ENCODE measurements at regions not wholly inside any gene's neighbourhood (a gene's known extent, or its start where the extent isn't known, plus 50 kb on each side); places are given as distances from the start of the nearest gene placed in this dataset.

DNA sequence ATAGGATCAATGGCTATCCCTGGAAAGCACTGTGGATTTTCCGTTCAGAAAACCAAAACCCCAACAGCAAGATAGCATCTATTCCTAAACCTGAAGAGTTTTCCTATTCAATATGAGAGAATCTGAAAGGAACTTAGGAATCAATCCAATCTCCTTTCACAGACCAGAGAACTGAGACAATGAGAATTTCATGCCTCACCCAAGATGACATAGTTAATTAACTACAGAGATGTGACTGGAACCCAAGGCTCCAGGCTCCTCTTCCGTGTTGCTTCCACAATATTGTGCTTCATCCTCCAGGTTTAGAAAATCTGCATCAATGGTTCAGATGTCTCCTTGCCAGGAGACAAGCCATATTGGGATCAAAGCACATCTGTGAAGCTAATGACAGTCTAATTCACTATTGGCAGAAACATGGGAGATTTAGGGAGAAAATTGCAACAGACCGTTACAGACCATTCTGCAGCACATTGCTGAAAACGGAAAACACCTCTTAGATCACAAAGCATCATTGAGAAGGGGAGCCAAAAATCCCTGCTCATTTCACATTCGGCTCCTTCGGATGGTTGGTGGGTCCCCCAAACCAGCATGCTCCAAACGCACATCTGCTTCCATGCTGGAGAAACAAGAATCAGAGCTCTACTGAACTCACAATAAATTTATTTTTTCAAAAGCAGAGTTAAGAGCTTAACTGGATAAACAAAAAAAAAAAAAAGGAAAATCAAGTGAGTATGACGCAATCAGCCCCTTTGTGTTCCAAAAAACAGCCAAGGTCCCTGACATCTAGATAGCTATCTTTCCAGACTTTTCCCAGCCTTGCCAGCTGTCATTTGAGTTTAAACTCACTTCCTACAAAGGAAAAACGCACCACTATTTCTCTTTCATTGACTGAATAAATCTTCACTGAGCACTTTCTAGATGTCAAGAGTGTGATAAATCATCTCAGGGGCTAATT, 290.3 kb downstream of the C1D start:
- ATAC-seq: peak in 1 of 2 donors; percentile 26
- TF ChIP-seq, protein P1, sequence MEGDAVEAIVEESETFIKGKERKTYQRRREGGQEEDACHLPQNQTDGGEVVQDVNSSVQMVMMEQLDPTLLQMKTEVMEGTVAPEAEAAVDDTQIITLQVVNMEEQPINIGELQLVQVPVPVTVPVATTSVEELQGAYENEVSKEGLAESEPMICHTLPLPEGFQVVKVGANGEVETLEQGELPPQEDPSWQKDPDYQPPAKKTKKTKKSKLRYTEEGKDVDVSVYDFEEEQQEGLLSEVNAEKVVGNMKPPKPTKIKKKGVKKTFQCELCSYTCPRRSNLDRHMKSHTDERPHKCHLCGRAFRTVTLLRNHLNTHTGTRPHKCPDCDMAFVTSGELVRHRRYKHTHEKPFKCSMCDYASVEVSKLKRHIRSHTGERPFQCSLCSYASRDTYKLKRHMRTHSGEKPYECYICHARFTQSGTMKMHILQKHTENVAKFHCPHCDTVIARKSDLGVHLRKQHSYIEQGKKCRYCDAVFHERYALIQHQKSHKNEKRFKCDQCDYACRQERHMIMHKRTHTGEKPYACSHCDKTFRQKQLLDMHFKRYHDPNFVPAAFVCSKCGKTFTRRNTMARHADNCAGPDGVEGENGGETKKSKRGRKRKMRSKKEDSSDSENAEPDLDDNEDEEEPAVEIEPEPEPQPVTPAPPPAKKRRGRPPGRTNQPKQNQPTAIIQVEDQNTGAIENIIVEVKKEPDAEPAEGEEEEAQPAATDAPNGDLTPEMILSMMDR (IDR thresholded peaks at IDR 0.05 in 4 of 5, conservative IDR thresholded peaks at IDR 0.05 in 1 of 5): no peak
- no peak for TF ChIP-seq POLR2A (IDR thresholded peaks at IDR 0.05)
- no peaks in the 10 kb centered on the region for H3K27me3 ChIP-seq
- H3K4me1 ChIP-seq: no peaks in the 10 kb centered on the region
- H3K4me3 ChIP-seq: no peak overlapping the region
- intact Hi-C loops (cut with DNase I; ENCODE audit: low total_unique reads) (no loop called here), in situ Hi-C loops (cut with MboI; ENCODE audit: low sequenced_read_pairs in 4 of 4) (no loop called here)
- H3K9me3 ChIP-seq: no peaks in the 10 kb centered on the region
- H3K36me3 ChIP-seq: no peaks in the 10 kb centered on the region
- DNase-seq: no peak
- H3K27ac ChIP-seq: no peak overlapping the region

DNA sequence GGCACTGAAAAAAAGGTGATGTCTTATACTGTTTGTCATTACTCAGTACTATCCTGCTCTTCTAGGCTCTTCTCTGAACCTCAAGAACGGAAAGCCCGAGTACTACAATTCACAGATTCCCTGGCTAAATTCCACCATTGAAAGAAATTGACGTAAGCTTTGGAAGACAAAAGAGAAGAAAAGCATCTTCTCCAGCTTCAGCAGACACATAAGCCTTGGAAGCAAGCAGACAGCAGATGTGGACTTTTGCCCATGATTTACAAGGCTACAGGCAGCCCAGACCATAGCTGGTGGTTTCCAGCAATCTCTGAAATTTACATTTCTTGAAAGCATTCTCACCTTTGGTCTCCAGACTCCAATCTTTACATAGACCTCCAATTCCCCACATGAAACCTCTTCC, 289.0 kb downstream of the C1D start:
- Histone ChIP-seq H3K36me3 (no peaks in the 10 kb centered on the region), H3K4me1 (no peaks in the 10 kb centered on the region), H3K27me3 (no peaks in the 10 kb centered on the region), H3K27ac (no peak overlapping the region), H3K9me3 (no peaks in the 10 kb centered on the region), H3K4me3 (no peak overlapping the region)
- DNase-seq (no peak), ATAC-seq (no peak)
- in situ Hi-C loops (cut with MboI; ENCODE audit: low sequenced_read_pairs in 4 of 4) (no loop called here), intact Hi-C loops (cut with DNase I; ENCODE audit: low total_unique reads) (no loop called here)
- no peak for TF ChIP-seq POLR2A (IDR thresholded peaks at IDR 0.05)
- TF ChIP-seq, protein P1 (IDR thresholded peaks at IDR 0.05 in 4 of 5, conservative IDR thresholded peaks at IDR 0.05 in 1 of 5): no peak

DNA sequence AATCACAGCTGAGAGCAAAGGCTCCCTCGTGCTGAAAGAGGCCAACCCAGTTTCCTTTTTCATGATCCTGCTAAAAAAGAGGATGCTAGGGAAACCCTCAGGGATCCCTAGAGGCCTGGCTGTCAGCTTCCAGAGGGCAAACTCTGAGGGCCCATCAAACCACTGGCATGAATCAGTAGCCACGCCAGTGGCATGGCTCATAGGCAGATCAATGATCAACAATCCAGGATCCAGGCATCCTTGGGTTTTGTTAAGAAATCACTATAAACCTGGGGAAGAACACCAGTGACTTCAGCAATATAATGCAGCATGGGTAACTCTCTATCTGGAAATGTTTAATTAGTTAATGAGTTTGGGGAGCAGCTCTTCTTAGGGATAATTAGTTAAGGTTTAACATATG, 286.5 kb downstream of the C1D start:
- DNase-seq (no peak), ATAC-seq (no peak)
- TF ChIP-seq, protein P1 (IDR thresholded peaks at IDR 0.05 in 4 of 5, conservative IDR thresholded peaks at IDR 0.05 in 1 of 5): no peak
- TF ChIP-seq POLR2A (IDR thresholded peaks at IDR 0.05): no peak
- no peaks in the 10 kb centered on the region for H3K9me3 ChIP-seq
- H3K27me3 ChIP-seq: no peaks in the 10 kb centered on the region
- no peak overlapping the region for H3K4me3 ChIP-seq
- no peaks in the 10 kb centered on the region for H3K36me3 ChIP-seq
- no peaks in the 10 kb centered on the region for H3K4me1 ChIP-seq
- H3K27ac ChIP-seq: no peak overlapping the region
- intact Hi-C loops (cut with DNase I; ENCODE audit: low total_unique reads): no loop called here
- in situ Hi-C loops (cut with MboI; ENCODE audit: low sequenced_read_pairs in 4 of 4): no loop called here

DNA sequence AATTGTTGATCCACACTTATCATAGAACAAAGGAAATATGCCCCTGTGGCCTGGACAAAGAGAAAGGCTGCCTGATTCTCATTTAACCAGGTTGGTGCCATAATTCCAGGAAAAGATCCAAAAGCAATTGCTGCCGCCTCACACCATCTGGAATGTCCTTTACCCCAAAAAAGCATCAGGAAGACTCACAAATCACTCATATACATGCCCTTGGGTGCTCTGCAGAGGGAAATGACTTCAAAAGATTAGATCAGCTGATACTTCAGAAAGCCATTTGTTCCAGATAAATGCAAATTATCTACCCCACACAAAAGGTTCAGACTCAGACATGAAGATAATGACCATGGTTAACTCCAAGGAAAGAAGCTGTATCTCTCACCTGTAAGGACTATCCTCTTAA, 285.8 kb downstream of the C1D start:
- Histone ChIP-seq H3K4me3 (no peak overlapping the region), H3K4me1 (no peaks in the 10 kb centered on the region), H3K27ac (no peak overlapping the region), H3K27me3 (no peaks in the 10 kb centered on the region), H3K9me3 (no peaks in the 10 kb centered on the region), H3K36me3 (no peaks in the 10 kb centered on the region)
- no peak for DNase-seq
- in situ Hi-C loops (cut with MboI; ENCODE audit: low sequenced_read_pairs in 4 of 4): no loop called here
- intact Hi-C loops (cut with DNase I; ENCODE audit: low total_unique reads): no loop called here
- no peak for ATAC-seq
- TF ChIP-seq, protein P1 (IDR thresholded peaks at IDR 0.05 in 4 of 5, conservative IDR thresholded peaks at IDR 0.05 in 1 of 5): no peak
- no peak for TF ChIP-seq POLR2A (IDR thresholded peaks at IDR 0.05)

All from gastrocnemius medialis (tissue), 4 donors.